ENCODE measurements at regions not wholly inside any gene's neighbourhood (a gene's known extent, or its start where the extent isn't known, plus 50 kb on each side); places are given as distances from the start of the nearest gene placed in this dataset.

DNA sequence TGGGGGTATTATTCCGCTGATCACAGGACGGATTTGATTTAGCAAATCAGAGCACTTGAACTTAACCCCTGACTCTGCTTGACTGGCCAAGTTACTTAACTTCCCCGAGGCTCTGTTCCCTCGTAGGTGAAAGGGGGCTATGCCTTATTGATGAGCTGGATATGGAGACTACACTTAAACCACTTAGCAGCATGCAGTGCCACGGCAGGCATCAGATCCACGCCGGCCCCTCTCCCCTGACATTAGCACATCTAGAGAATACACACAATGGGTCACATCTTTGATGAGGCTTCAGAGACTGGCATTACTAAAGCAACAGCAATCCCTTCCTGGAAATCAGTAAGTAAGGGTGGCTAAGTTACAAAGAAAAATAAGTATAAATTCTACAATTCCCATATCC, 71.0 kb downstream of the ABCC12 start:
- no peak overlapping the region for H3K4me3 ChIP-seq
- no peak overlapping the region for H3K27ac Mint-ChIP-seq
- H4K20me1 ChIP-seq (replicated peaks; ENCODE audit: insufficient read depth): no peaks in the 10 kb centered on the region
- H3K4me3 Mint-ChIP-seq: no peak overlapping the region
- peaks cover 3% of the 10 kb centered on the region for H3K27me3 Mint-ChIP-seq (ENCODE audit: insufficient read depth, low read depth, poor library complexity)
- no peak overlapping the region for H3K4me2 ChIP-seq
- no peaks in the 10 kb centered on the region; the same call in 2 of the 3 replicates for H3K4me1 Mint-ChIP-seq
- 0 out of 2 replicates have a peak, but pooled peaks cover 3% of the 10 kb centered on the region for H3K9me2 ChIP-seq (ENCODE audit: insufficient read depth)
- H3K36me3 Mint-ChIP-seq (ENCODE audit: low read depth): no peaks in the 10 kb centered on the region
- H3K27me3 ChIP-seq (ENCODE audit: insufficient read depth): no peaks in the 10 kb centered on the region
- H3K9me3 Mint-ChIP-seq: no peaks in the 10 kb centered on the region
- ATAC-seq (no peak), DNase-seq (ENCODE audit: low spot score) (no peak)
- H3K4me1 ChIP-seq (ENCODE audit: insufficient read depth): no peaks in the 10 kb centered on the region
- H2AFZ ChIP-seq: no peak overlapping the region; the same call in 1 of the 2 replicates
- no peaks in the 10 kb centered on the region for H3K79me2 ChIP-seq (replicated peaks; ENCODE audit: insufficient read depth)
- H3K36me3 ChIP-seq (ENCODE audit: insufficient read depth): no peaks in the 10 kb centered on the region
- no peaks in the 10 kb centered on the region for H3F3A ChIP-seq (replicated peaks; ENCODE audit: low read depth)
- no peak overlapping the region for H3K27ac ChIP-seq (ENCODE audit: low read depth)
- no peak for TF ChIP-seq ZNF114 (CRISPR knock-in tag; IDR thresholded peaks at IDR 0.05)
- no peak for TF ChIP-seq ZNF331 (CRISPR knock-in tag; IDR thresholded peaks at IDR 0.05; ENCODE audit: low read depth)
- no peak for TF ChIP-seq NANOG (IDR thresholded peaks at IDR 0.05; ENCODE audit: borderline replicate concordance)
- TF ChIP-seq, protein P1, sequence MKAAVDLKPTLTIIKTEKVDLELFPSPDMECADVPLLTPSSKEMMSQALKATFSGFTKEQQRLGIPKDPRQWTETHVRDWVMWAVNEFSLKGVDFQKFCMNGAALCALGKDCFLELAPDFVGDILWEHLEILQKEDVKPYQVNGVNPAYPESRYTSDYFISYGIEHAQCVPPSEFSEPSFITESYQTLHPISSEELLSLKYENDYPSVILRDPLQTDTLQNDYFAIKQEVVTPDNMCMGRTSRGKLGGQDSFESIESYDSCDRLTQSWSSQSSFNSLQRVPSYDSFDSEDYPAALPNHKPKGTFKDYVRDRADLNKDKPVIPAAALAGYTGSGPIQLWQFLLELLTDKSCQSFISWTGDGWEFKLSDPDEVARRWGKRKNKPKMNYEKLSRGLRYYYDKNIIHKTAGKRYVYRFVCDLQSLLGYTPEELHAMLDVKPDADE (IDR thresholded peaks at IDR 0.05): no peak
- TF ChIP-seq CREB1 (CRISPR knock-in tag; IDR thresholded peaks at IDR 0.05; ENCODE audit: low read depth): no peak
- TF ChIP-seq, protein P2, sequence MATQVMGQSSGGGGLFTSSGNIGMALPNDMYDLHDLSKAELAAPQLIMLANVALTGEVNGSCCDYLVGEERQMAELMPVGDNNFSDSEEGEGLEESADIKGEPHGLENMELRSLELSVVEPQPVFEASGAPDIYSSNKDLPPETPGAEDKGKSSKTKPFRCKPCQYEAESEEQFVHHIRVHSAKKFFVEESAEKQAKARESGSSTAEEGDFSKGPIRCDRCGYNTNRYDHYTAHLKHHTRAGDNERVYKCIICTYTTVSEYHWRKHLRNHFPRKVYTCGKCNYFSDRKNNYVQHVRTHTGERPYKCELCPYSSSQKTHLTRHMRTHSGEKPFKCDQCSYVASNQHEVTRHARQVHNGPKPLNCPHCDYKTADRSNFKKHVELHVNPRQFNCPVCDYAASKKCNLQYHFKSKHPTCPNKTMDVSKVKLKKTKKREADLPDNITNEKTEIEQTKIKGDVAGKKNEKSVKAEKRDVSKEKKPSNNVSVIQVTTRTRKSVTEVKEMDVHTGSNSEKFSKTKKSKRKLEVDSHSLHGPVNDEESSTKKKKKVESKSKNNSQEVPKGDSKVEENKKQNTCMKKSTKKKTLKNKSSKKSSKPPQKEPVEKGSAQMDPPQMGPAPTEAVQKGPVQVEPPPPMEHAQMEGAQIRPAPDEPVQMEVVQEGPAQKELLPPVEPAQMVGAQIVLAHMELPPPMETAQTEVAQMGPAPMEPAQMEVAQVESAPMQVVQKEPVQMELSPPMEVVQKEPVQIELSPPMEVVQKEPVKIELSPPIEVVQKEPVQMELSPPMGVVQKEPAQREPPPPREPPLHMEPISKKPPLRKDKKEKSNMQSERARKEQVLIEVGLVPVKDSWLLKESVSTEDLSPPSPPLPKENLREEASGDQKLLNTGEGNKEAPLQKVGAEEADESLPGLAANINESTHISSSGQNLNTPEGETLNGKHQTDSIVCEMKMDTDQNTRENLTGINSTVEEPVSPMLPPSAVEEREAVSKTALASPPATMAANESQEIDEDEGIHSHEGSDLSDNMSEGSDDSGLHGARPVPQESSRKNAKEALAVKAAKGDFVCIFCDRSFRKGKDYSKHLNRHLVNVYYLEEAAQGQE (IDR thresholded peaks at IDR 0.05; ENCODE audit: unreplicated experiment): no peak

DNA sequence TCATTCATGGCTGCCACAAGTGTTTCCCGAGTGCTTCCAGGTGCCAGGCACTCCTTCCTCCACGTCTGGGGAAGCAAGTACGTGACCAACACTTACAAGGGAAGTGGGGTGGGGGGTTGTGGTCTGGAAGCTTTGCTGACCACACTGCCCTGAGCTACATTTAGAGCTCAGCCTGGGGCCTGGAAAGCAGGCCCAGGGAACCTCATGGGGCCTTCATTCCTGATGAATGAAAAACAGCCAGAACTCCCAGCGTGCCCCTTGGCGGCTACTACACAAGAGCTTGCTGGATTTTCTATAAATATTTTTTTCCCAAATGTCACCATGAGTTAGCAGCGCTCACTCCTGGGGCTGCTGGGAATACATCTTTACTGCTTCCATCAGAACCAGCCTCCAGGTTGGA, 73.3 kb downstream of the ABCC12 start:
- Histone ChIP-seq H3K4me2 (no peak overlapping the region), H4K20me1 (replicated peaks; ENCODE audit: insufficient read depth) (no peaks in the 10 kb centered on the region), H3K36me3 (ENCODE audit: insufficient read depth) (no peaks in the 10 kb centered on the region), H3K4me1 (ENCODE audit: insufficient read depth) (no peaks in the 10 kb centered on the region), H3K9me2 (ENCODE audit: insufficient read depth) (0 out of 2 replicates have a peak, but pooled peaks cover 3% of the 10 kb centered on the region), H3K4me3 (no peak overlapping the region), H2AFZ (no peak overlapping the region), H3K27me3 (ENCODE audit: insufficient read depth) (no peaks in the 10 kb centered on the region), H3F3A (replicated peaks; ENCODE audit: low read depth) (no peaks in the 10 kb centered on the region), H3K27ac (ENCODE audit: low read depth) (no peak overlapping the region), H3K79me2 (replicated peaks; ENCODE audit: insufficient read depth) (no peaks in the 10 kb centered on the region)
- no peak overlapping the region for H3K27ac Mint-ChIP-seq
- H3K4me3 Mint-ChIP-seq: no peak overlapping the region
- no peak for ATAC-seq
- no peak for DNase-seq (ENCODE audit: low spot score)
- no peak for TF ChIP-seq POLR2AphosphoS5 (IDR thresholded peaks at IDR 0.05; ENCODE audit: low read depth)
- TF ChIP-seq EZH2phosphoT487 (IDR thresholded peaks at IDR 0.05; ENCODE audit: unreplicated experiment): no peak
- TF ChIP-seq STAT1 (IDR thresholded peaks at IDR 0.05; ENCODE audit: unreplicated experiment): no peak
- no peak for TF ChIP-seq NANOG (IDR thresholded peaks at IDR 0.05; ENCODE audit: borderline replicate concordance)
- TF ChIP-seq CREB1 (CRISPR knock-in tag; IDR thresholded peaks at IDR 0.05; ENCODE audit: low read depth): no peak
- peaks cover 2% of the 10 kb centered on the region for H3K27me3 Mint-ChIP-seq (ENCODE audit: insufficient read depth, low read depth, poor library complexity)
- no peaks in the 10 kb centered on the region for H3K9me3 Mint-ChIP-seq
- no peaks in the 10 kb centered on the region for H3K36me3 Mint-ChIP-seq (ENCODE audit: low read depth)
- no peaks in the 10 kb centered on the region; the same call in 2 of the 3 replicates for H3K4me1 Mint-ChIP-seq
